Stimulated activated CD4-positive, alpha-beta T cell treated with anti-CD3 and anti-CD28 coated beads, Interleukin-4, amount 100 ng/mL, for 4 hours (primary cell): ENCODE measurements at regions not wholly inside any gene's neighbourhood (a gene's known extent, or its start where the extent isn't known, plus 50 kb on each side); places are given as distances from the start of the nearest gene placed in this dataset.
"Not testable (repeated sequence)": the region's sequence is repeated elsewhere in the genome, so short reads cannot be mapped to it uniquely, and the experiment has no call there.

Experiments used
- DNase-seq, 2 experiments: peaks; one replicate each; pipeline ENCODE4 v3.0.0-alpha.2; 2020

GRCh38 chr20:1825507-1825906 lies 69.7 kb upstream of the SIRPA start:
- no peak for DNase-seq

- DNase-seq, result no peak
Measured at GRCh38 chr20:1824834-1825233, 70.4 kb upstream of the SIRPA start.

- DNase-seq, result no peak
Measured at GRCh38 chr20:1824181-1824580, 71.0 kb upstream of the SIRPA start.

- no peak for DNase-seq
Measured at GRCh38 chr20:1823450-1823844, 71.8 kb upstream of the SIRPA start.

GRCh38 chr20:1822564-1823449 lies 72.4 kb upstream of the SIRPA start:
- DNase-seq, result no peak

- no peak for DNase-seq
Measured at GRCh38 chr20:1820138-1821079, 74.8 kb upstream of the SIRPA start.

GRCh38 chr20:1819311-1820137 lies 75.7 kb upstream of the SIRPA start:
- no peak for DNase-seq

GRCh38 chr20:1818895-1819294 lies 76.3 kb upstream of the SIRPA start:
- DNase-seq, result no peak

GRCh38 chr20:1818247-1818840 lies 76.9 kb upstream of the SIRPA start:
- DNase-seq, result no peak

- DNase-seq, result no peak
Measured at GRCh38 chr20:1817577-1818211, 77.5 kb upstream of the SIRPA start.

GRCh38 chr20:1816384-1817381 lies 78.5 kb upstream of the SIRPA start:
- DNase-seq, result no peak

GRCh38 chr20:1815502-1816085 lies 79.6 kb upstream of the SIRPA start:
- no peak for DNase-seq

- not testable (repeated sequence) for DNase-seq
Measured at GRCh38 chr20:1814861-1815260, 80.3 kb upstream of the SIRPA start.

GRCh38 chr20:1813674-1814635 lies 81.3 kb upstream of the SIRPA start:
- no peak for DNase-seq

GRCh38 chr20:1813101-1813529 lies 82.1 kb upstream of the SIRPA start:
- no peak for DNase-seq

- no peak for DNase-seq
Measured at GRCh38 chr20:1811621-1812498, 83.3 kb upstream of the SIRPA start.

- no peak for DNase-seq
Measured at GRCh38 chr20:1810926-1811620, 84.1 kb upstream of the SIRPA start.
